ENCODE measurements at regions not wholly inside any gene's neighbourhood (a gene's known extent, or its start where the extent isn't known, plus 50 kb on each side); places are given as distances from the start of the nearest gene placed in this dataset.

GRCh38 chr10:57786850-57787750 lies 480.6 kb downstream of the IPMK start:
- no peak overlapping the region for H3K4me3 ChIP-seq (ENCODE audit: control extremely low read depth in 1 of 5, extremely low read depth in 1 of 5, insufficient read depth in 1 of 5, low read depth in 2 of 5, low read length in 4 of 5)
- no peaks in the 10 kb centered on the region for H3K9me3 ChIP-seq (ENCODE audit: control extremely low read depth in 1 of 3, control insufficient read depth in 2 of 3, insufficient read depth in 1 of 3, low read length in 2 of 3)
- no peak overlapping the region for H3K9ac ChIP-seq (ENCODE audit: low read length)
- no peak for TF ChIP-seq CTCF (IDR thresholded peaks at IDR 0.05)
- no peak for TF ChIP-seq EZH2 (IDR thresholded peaks at IDR 0.05; ENCODE audit: borderline replicate concordance, insufficient read depth, low read depth, low read length, poor library complexity, severe bottlenecking)
- Mint-ChIP-seq H3K27ac (no peak overlapping the region), H3K4me3 (no peak overlapping the region), H3K4me1 (no peaks in the 10 kb centered on the region), H3K9me3 (ENCODE audit: insufficient read depth) (peaks cover 2% of the 10 kb centered on the region), H3K27me3 (no peaks in the 10 kb centered on the region)
- DNase-seq (no peak), ATAC-seq (ENCODE audit: low read depth) (no peak)
- H3K27ac ChIP-seq (ENCODE audit: low read length in 2 of 2), result no peak overlapping the region
- H3K27me3 ChIP-seq (replicated peaks in 1 of 4; ENCODE audit: control extremely low read depth in 1 of 4, control insufficient read depth in 3 of 4, insufficient read depth in 4 of 4, low read length in 3 of 4), result no peaks in the 10 kb centered on the region
- no peaks in the 10 kb centered on the region for H3K36me3 ChIP-seq (replicated peaks in 1 of 2; ENCODE audit: control extremely low read depth in 1 of 2, control insufficient read depth in 1 of 2, extremely low read depth in 1 of 2, insufficient read depth in 2 of 2, low read length in 1 of 2)
- intact Hi-C loops (cut with micrococcal nuclease), result no loop called here
- no peak overlapping the region for H3K4me2 ChIP-seq (replicated peaks; ENCODE audit: low read depth, low read length, poor library complexity, severe bottlenecking)
- WGBS (ENCODE audit: insufficient coverage), result 13% methylated on average over 3 of the region's 6 CpGs
- H4K20me1 ChIP-seq (ENCODE audit: control insufficient read depth, insufficient read depth, low read length, poor library complexity, severe bottlenecking), result no peaks in the 10 kb centered on the region
- H3K4me1 ChIP-seq (ENCODE audit: control insufficient read depth in 2 of 2, insufficient read depth in 2 of 2, low read length in 2 of 2), result no peaks in the 10 kb centered on the region
- POLR2A ChIA-PET, result no interaction called here
- no peaks in the 10 kb centered on the region for H3K79me2 ChIP-seq (ENCODE audit: control insufficient read depth, insufficient read depth, low read length)
- CTCF ChIA-PET, result no interaction called here
- H2AFZ ChIP-seq (ENCODE audit: insufficient read depth, low read depth, low read length, poor library complexity, severe bottlenecking), result no peak overlapping the region

GRCh38 chr10:57786331-57786730 lies 481.4 kb downstream of the IPMK start:
- Histone ChIP-seq H3K27ac (ENCODE audit: low read length in 2 of 2) (no peak overlapping the region), H3K79me2 (ENCODE audit: control insufficient read depth, insufficient read depth, low read length) (no peaks in the 10 kb centered on the region), H3K9ac (ENCODE audit: low read length) (no peak overlapping the region), H3K4me3 (ENCODE audit: control extremely low read depth in 1 of 5, extremely low read depth in 1 of 5, insufficient read depth in 1 of 5, low read depth in 2 of 5, low read length in 4 of 5) (no peak overlapping the region), H3K4me1 (ENCODE audit: control insufficient read depth in 2 of 2, insufficient read depth in 2 of 2, low read length in 2 of 2) (no peaks in the 10 kb centered on the region), H2AFZ (ENCODE audit: insufficient read depth, low read depth, low read length, poor library complexity, severe bottlenecking) (no peak overlapping the region), H3K27me3 (replicated peaks in 1 of 4; ENCODE audit: control extremely low read depth in 1 of 4, control insufficient read depth in 3 of 4, insufficient read depth in 4 of 4, low read length in 3 of 4) (no peaks in the 10 kb centered on the region), H3K9me3 (ENCODE audit: control extremely low read depth in 1 of 3, control insufficient read depth in 2 of 3, insufficient read depth in 1 of 3, low read length in 2 of 3) (no peaks in the 10 kb centered on the region), H3K4me2 (replicated peaks; ENCODE audit: low read depth, low read length, poor library complexity, severe bottlenecking) (no peak overlapping the region), H4K20me1 (ENCODE audit: control insufficient read depth, insufficient read depth, low read length, poor library complexity, severe bottlenecking) (no peaks in the 10 kb centered on the region), H3K36me3 (replicated peaks in 1 of 2; ENCODE audit: control extremely low read depth in 1 of 2, control insufficient read depth in 1 of 2, extremely low read depth in 1 of 2, insufficient read depth in 2 of 2, low read length in 1 of 2) (no peaks in the 10 kb centered on the region)
- Mint-ChIP-seq H3K4me3 (no peak overlapping the region), H3K27me3 (no peaks in the 10 kb centered on the region), H3K27ac (no peak overlapping the region), H3K9me3 (ENCODE audit: insufficient read depth) (peaks cover 2% of the 10 kb centered on the region), H3K4me1 (no peaks in the 10 kb centered on the region)
- TF ChIP-seq CTCF (IDR thresholded peaks at IDR 0.05) (no peak), EZH2 (IDR thresholded peaks at IDR 0.05; ENCODE audit: borderline replicate concordance, insufficient read depth, low read depth, low read length, poor library complexity, severe bottlenecking) (no peak)
- DNase-seq (no peak), ATAC-seq (ENCODE audit: low read depth) (no peak)
- POLR2A ChIA-PET, result no interaction called here
- CTCF ChIA-PET, result no interaction called here
- no CpG with 5 or more reads among the region's 1 CpG for WGBS (ENCODE audit: insufficient coverage)
- intact Hi-C loops (cut with micrococcal nuclease), result no loop called here
